ENCODE measurements at regions not wholly inside any gene's neighbourhood (a gene's known extent, or its start where the extent isn't known, plus 50 kb on each side); places are given as distances from the start of the nearest gene placed in this dataset.
"Not testable (repeated sequence)": the region's sequence is repeated elsewhere in the genome, so short reads cannot be mapped to it uniquely, and the experiment has no call there.

DNA sequence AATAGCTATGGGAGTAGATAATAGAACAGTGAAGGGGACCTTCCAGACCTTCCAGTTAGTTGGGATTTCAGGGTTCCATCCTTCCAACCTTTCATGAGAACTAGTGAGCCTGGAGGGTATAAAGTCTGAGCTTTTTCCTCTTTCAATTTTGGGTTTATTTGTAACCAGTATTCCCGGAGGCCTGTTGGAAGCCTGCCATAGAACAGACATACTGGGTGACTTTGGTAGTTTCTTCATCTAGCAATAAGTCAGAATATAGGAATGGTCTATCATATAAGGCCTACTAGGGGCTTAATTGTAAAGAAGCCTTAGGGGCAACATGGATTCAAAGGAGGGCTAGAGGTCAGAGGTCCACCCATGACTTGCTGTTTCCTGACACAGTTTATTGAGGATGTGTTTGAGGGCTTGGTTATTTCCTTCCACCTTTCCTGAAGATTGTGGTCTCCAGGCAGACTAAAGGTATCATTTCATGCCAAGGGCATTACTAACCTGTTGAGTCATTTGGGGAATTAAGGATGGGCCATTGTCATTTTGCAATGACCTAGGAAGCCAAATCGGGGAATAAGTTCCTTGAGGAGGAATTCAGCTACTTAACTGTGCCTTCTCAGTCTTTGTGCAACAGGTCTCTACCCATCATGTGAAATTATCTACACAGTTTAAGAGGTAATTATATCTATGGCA lies 410.3 kb downstream of the SLC6A15 start:
- no peak for DNase-seq (ENCODE audit: low read depth in 2 of 2)

DNA sequence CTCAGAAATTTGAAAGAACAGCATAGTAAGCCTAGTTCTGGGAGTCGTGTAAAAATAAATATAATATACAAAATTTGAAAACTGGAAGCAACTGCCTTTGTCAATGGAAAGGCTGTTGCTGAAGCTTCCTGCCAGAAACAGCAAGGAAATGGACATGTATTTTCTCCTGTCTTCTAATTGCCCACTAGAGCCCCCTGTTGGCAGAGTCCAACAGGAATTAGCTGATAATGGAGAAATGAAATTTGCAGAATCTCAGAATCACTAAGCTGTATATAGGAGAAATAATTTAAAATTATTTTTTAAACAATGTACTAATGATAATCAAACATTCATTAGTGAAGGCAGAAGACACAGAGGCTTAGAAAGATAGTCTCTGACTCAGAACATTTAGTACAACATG lies 414.8 kb downstream of the SLC6A15 start:
- no peak for DNase-seq (ENCODE audit: low read depth in 2 of 2)

DNA sequence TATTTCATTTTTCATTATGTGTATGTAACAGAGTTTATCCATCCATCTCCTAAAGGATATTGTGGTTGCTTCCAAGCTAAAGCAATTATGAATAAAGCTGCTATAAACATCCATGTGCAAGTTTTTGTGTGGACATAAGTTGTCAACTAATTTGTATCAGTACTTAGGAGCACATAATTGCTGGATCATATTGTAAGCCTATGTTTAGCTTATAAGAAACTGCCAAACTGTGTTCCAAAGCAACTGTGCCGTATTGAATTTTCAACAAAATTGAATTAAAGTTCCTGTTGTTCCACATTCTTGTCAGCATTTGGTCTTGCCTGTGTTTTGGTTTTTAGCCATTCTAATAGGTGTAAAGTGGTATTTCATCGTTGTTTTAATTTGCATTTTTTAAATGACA lies 416.9 kb downstream of the SLC6A15 start:
- no peak for DNase-seq (ENCODE audit: low read depth in 2 of 2)

DNA sequence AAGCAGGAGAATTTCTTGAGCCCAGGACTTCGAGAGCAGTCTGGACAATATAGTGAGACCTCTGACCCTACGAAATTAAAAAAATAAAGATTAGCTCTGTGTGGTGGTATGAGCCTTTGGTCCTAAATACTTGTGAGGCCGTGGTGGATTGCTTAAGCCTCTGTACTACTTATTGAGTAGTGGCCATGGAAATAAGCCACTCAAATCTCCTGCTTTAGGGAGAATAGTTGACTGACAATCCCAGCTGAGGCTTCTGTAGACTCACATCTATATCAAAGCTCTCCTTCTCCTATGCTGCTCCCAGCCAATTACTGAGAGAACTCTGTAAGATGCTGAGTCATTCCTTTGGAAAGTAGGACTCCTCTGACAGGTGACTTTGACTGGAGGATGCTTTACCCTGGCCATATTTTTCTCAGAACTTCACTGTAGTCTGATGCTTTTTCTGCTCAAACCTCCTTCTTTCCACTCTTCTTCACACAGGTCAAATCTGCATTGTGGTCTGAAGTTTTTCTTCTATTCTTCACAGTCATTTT lies 420.2 kb downstream of the SLC6A15 start:
- no peak for DNase-seq (ENCODE audit: low read depth in 2 of 2)

DNA sequence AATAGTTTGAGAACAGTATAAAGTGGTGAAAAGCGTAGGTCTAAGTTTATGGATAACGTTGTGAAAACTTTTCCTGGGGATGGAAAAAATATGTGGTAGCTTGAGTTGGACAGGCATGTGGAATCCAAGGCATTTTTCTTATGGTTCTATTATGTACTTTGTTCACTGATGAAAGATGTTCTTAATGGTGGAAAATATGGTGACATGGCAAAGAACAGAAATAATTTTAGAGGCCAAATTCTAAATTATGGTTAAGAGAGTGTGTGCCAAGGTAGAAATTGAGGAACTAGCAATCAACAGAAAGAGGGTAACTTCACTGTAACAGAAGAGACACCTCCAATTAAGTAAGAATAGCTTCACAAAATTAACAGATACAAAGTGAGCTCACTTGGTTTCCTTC lies 427.8 kb downstream of the SLC6A15 start:
- DNase-seq (ENCODE audit: low read depth in 2 of 2), result no peak

DNA sequence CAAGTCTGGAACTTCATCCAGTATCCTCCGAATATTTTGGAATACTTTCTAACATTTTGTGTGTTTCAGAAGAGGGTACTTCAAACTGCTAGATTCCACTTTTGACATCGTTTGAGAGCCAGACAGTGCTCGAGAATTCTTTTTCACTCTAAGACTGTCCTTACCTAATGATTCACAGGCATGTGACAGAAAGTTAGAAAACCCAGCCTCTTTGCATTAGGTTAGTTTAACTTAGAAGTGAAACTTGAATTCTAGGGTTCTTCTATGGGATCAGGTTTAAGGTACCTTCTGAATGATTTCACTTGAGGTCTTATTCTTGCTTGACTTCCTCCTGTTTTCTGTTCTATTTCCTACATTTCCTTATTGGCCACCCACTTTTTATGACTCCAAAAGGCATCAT lies 431.8 kb downstream of the SLC6A15 start:
- DNase-seq (ENCODE audit: low read depth in 2 of 2), result no peak

DNA sequence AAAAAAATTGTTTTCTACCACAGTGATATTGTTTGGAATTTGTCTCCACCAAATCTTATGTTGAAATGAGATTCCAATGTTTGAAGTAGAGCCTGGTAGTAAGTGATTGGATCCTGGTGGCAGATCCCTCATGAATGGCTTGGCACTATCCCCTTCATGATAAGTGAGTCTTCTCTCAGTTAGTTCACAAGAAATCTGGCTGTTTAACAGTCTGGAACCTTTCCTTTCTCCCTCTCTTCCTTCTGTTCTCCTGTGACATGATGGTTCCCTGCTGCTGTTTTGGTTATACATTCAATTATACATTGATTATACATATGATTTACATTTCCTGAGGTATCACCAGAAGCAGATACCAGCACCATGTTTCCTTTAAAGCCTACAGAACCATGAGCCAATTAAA lies 442.2 kb downstream of the SLC6A15 start:
- DNase-seq (ENCODE audit: low read depth in 2 of 2), result no peak

DNA sequence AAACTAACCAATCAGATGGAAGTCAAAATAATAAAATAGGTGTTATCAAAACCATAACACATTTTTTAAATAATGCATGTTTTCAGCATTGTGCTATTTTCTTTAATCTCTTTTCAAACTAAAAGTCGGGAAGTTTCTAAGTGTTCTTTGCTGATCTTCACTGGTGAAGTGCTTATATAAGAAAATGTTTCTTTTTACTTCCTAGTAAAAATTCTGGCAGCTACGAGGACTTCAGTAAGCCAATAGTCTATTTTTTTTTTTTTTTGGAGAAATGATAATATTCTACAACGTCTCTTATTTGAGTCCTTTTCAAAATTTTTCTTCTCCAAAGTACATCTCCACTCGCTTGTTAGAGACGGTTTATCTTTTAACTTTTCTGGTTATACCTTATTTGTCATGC lies 448.0 kb downstream of the SLC6A15 start:
- no peak for DNase-seq (ENCODE audit: low read depth in 2 of 2)

DNA sequence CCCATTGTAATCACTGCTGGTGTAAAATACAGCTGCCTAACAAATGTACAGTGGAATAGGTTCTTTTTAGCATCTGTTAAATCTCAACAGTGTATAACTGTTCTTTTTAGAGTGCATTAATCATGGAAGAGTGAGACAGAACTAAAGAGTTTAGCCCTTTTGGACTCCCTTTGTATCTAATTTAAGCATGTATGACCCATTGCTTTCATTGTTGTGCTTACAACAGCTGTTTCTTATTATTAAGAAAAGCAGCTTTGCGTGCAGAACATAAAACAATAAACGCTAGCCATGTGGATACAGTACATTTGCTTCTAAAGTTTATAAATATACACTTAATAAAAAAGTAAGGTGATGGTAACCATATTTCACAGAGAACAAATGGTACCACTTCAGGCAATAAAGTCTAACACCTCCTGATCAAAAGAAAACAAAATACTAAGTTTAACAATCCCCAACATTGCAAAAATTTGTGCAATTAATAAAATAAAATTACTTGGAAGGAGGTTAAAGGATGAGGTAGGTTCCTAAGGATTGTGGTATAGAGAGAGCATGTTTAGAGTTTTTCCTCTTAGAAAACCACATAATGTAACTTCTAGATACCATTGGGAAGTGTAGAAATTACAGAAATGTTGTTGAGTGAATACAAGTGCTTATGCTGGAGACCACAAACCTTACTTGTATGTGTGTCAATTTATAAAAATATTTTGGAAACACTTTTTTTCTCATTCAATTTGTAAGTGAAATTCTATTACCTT lies 448.7 kb downstream of the SLC6A15 start:
- DNase-seq (ENCODE audit: low read depth in 2 of 2), result no peak

DNA sequence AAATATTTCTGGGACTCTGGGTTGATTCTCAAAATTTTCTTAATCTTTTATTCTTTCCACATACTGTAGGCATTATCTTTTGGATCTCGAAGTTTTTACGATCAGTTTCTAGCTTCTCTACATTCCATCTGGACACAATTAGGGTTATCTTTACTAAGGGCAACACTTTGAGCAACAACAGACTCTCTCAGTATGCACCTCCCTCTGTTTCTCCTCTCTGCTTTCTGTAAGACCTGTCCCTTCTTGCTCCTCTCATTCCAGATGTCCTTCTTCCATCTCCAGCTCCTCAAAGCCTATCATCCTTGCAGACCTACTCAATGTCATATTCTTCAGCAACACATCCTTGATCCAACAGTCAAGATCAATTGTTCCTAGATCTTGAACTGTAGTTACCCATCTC lies 457.0 kb downstream of the SLC6A15 start:
- DNase-seq (ENCODE audit: low read depth in 2 of 2), result no peak

DNA sequence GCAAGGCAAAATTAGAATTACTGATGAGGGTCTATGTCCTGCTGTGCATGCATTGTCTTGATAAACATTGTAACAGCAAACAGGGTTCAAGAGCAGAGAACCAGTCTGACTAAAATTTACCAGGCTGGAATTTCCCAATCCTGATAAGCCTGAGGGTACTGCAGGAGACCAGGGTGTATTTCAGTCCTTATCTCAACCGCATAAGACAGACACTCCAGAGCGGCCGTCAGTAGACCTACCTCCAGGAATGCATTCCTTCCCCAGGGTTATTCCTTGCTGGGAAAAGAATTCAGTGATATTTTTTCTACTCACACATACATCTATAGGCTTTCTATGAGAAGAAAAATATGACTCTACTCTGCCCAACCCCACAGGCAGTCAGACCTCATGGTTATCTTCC lies 466.1 kb downstream of the SLC6A15 start:
- DNase-seq (ENCODE audit: low read depth in 2 of 2), result not testable (repeated sequence)

DNA sequence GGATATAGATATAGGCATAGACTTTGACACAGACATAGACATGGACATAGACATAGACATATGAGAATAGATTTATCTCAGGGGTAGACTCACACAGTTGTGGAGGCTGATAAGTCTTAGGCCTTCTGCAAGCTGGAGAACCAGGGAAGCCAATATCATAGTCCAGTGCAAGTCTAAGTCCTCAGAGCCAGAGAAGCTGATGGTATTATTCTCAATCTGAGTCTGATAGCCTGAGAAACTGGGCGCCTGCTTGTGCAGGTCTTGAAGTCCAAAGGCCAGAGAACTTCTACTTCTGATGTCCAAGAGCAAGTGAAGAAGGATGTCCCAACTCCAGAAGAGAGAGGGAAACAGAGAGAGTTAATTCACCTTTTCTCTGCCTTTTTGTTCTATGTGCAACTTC lies 476.5 kb downstream of the SLC6A15 start:
- DNase-seq (ENCODE audit: low read depth in 2 of 2), result no peak

DNA sequence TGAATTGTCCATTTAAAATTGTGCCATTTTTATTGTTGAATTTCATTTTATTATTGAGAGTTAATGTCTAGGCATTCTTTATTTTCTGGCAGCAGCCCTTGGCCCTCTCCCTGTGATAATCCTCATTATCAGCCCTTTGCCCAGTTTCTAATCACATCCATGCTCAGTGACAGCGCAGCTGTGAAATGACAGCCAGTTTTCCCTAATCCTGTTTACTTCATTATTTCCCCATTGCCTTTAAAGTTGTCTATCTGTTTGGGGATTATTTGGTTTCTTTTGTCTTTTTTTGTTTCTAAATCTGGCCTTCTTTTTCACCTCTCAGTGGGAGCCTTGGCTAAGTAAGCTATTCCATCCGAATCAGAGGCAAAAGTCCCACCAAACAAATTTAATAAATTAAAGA lies 476.9 kb downstream of the SLC6A15 start:
- no peak for DNase-seq (ENCODE audit: low read depth in 2 of 2)

DNA sequence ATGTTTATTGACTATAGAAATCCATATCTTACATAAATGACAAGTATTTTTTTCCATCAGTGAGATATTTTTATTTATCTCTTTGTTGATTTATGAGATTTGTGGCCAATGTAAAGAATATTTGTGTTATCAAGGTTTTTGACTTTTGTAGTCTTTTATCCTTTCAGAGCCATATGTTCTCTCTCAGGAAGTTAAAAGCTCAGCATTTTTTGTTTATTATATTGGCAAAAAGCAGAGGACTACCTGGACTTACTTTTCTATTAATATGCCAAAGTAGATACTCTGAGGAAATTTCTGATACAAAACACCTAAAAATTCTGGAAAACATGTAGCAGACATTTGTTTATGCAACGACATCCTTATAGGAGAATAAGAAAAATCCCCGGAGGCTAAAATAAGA lies 490.3 kb downstream of the SLC6A15 start:
- no peak for DNase-seq (ENCODE audit: low read depth in 2 of 2)

DNA sequence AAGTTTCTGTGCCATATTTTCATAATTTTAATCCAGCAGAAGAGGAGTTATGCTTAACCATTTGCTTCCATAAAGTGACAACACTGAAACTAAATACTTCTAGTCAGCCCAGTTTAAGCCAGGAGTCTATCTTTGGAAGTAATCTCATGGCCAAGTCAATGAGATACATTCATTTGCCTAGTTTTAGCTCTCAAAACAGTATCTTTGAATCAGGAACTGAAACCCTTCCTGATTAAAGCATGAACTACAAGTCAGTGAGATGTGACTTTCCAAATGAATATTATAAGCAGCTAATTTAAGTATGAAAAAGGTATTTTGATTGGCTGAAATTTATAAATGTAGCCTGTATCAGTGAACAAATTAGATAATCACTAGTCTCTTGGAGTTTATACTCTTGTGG lies 491.5 kb downstream of the SLC6A15 start:
- no peak for DNase-seq (ENCODE audit: low read depth in 2 of 2)

DNA sequence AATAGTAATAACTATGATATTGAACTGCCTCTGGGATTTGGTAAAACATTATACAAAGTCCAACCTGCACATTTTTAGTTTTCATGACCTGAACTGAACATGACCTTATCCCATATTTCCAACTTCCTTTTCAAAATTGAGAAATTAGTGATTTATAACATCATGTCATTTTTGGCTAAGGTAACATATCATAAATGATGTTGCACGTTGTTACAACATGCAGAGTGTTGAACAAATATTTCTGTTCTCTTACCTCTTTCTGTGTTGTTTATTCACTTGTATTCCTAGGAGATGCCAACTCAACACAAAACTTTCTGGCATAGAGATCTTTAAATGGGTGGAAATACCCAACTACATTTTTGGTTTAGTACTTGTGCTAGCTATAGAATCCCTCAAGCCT lies 496.0 kb downstream of the SLC6A15 start:
- DNase-seq (ENCODE audit: low read depth in 2 of 2), result no peak

DNA sequence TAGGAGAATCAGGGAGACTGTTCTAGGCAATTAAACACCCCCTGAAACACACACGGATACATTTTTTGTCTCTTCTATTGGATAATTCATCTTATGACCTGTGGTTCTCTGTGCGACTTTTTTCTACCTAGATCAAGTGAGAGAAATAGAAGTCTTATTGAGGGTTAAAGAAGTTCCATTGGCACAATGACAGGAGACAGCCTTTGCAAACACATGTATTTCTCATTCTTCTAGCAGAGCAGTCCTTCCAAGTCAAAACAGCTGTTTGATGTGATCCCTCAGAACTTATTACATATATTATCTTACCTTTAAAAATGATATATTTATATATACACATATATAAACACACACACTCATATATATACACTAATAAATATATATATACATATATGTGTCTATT lies 496.7 kb downstream of the SLC6A15 start:
- DNase-seq (ENCODE audit: low read depth in 2 of 2), result no peak

DNA sequence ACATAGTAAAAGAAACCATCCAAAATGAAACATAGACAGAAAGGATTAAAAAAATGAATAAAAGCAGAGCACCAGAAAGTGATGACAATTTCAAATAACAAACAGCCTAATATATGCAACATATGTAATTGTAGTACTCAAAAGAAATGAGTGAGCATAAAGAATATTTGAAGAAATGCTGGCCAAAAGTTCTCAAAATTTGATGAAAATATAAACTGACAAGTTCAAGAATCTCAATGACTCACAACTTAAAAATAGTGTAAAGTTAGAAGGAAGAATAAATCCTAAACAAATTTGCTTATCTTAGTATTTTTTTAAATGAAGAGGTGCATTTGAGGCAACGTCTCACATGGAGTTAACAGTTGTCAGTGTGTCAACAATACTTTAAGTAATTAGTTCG lies 498.9 kb downstream of the SLC6A15 start:
- no peak for DNase-seq (ENCODE audit: low read depth in 2 of 2)

DNA sequence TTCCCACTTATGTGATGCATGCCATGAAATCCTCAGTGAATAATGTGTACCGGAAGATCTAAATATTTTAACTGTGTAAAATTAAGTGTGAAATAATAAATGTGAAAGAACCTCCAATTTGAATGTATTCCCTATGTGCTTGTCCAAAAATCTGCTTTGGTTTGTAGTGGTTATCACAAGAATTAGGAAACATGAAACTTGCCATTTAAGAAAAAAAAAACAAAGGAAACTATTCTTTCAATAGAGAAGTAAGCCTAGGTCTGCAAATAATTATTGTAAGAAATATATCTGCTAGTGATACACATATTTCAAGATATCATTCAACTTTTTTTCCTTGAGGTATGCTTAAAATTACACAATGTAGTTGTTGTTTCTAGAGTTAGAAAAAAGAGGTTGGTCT lies 500.4 kb downstream of the SLC6A15 start:
- no peak for DNase-seq (ENCODE audit: low read depth in 2 of 2)

DNA sequence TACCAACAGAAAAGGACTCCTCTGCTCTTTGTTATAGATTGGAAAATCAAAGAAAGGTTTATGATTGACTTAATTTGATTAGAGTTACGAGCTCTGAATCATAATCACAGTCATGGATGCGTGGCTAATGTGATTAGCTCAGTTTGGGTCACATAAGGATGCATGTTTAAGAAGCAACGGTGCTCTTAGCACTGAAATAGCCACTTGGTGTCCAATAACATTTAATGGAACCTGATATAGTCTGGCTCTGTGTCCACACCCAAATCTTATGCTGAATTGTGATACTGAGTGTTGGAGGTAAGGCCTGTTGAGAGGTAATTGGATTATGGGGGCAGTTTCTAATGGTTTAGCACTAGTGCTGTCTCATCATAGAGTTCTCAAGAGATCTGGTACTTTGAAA lies 501.6 kb downstream of the SLC6A15 start:
- no peak for DNase-seq (ENCODE audit: low read depth in 2 of 2)

DNA sequence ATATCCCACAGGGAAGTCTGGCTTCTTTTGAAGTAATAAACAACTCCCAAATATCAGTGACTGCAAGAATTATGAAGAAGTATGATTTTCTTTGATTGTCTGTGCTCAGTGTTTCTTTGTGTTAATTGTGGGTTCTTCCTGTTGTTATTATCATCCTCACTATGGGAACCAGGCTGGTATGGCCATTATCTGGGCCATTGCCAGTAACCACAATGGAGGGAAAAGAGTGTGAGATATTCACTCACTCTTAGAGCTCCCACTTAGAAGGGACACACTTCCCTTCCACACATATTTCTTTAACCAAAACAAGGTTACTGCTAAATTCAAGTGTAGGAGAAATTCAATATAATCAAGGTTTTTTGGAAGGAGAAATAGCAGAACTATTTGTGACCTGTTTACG lies 503.7 kb downstream of the SLC6A15 start:
- DNase-seq (ENCODE audit: low read depth in 2 of 2), result no peak

DNA sequence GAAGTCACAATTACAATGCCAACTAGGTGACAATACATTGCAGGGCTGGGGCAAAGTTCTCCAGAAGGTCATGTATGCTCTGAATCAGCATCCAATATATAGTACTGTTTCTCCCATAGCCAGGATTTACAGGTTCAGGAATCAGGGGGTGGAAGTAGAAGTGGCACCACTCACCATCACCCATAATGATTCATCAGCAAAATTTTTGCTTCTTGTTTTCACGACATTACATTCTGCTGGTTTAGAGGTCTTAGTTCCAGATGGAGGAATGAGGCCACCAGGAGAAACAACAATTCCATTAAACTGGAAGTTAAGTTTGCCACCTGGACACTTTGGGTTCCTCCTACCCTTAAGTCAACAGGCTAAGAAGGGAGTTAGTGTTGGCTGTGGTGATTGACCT lies 505.9 kb downstream of the SLC6A15 start:
- not testable (repeated sequence) for DNase-seq (ENCODE audit: low read depth in 2 of 2)

DNA sequence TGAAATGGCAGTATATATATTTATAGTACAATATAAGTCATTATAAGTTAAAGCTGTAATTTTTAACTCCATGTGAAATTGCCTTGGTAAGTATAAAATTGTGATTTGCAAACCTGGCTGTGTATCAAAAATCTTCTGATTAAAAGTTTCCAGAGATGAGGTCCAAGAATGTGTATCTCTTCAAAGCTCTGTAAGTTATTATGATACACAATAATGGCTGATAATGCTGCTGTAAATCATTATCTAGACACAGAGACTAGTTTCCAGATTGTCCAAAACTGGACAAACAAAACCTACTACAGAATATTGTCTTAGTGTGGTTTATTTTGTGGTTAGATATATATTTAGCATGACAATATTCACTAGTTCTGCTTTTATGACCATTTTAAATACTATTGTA lies 514.8 kb downstream of the SLC6A15 start:
- no peak for DNase-seq (ENCODE audit: low read depth in 2 of 2)

All from stimulated activated CD8-positive, alpha-beta memory T cell treated with anti-CD3 and anti-CD28 coated beads, Interleukin-2, amount 100 ng/mL, for 1 hour (primary cell).